GM23338 (cell line): ENCODE measurements at regions not wholly inside any gene's neighbourhood (a gene's known extent, or its start where the extent isn't known, plus 50 kb on each side); places are given as distances from the start of the nearest gene placed in this dataset.

ENCODE experiments used
- CREB1 ChIP-seq: fragments of 250-450 bp; sonication (Bioruptor Pico); IDR thresholded peaks from 2 replicates; pipeline ENCODE4 v1.5.0; 2020; ENCODE audit warnings: low read depth, mild to moderate bottlenecking, moderate library complexity
- ETS1 ChIP-seq: IDR thresholded peaks from 2 replicates; pipeline ENCODE4 v1.6.1; 2016; ENCODE audit warnings: antibody characterized with exemption
- EZH2 ChIP-seq: fragments of 200-600 bp; sonication (generic); IDR thresholded peaks from one replicate; pipeline ENCODE4 v1.8.0; 2017; ENCODE audit warnings: antibody characterized with exemption, mild to moderate bottlenecking, low read depth; ENCODE audit not compliant: unreplicated experiment
- EZH2phosphoT487 ChIP-seq: fragments of 200-600 bp; sonication (generic); IDR thresholded peaks from one replicate; pipeline ENCODE4 v1.8.1; 2018; ENCODE audit warnings: antibody characterized with exemption; ENCODE audit not compliant: unreplicated experiment
- POLR2AphosphoS5 ChIP-seq: IDR thresholded peaks from 2 replicates; pipeline ENCODE4 v1.6.1; 2016; ENCODE audit warnings: antibody characterized with exemption, low read depth
- REST ChIP-seq: IDR thresholded peaks from one replicate; pipeline ENCODE4 v1.6.1; 2018; ENCODE audit warnings: antibody characterized with exemption; ENCODE audit not compliant: unreplicated experiment
- ZNF114 ChIP-seq: fragments of 250-450 bp; sonication (Bioruptor Pico); IDR thresholded peaks from 2 replicates; pipeline ENCODE4 v1.5.0; 2020; ENCODE audit warnings: mild to moderate bottlenecking, moderate library complexity
- TF ChIP-seq, protein P1 (sequence below), 2 experiments: fragments of 200-600 bp in 1 of 2; sonication (generic) in 1 of 2; conservative IDR thresholded peaks; 2 replicates each; pipeline versions ENCODE4 v1.5.1 to v1.6.1; 2016 to 2017; ENCODE audit warnings: antibody characterized with exemption in 2 of 2, low read depth in 2 of 2, mild to moderate bottlenecking in 2 of 2, moderate library complexity in 1 of 2

- TF ChIP-seq, protein P1, sequence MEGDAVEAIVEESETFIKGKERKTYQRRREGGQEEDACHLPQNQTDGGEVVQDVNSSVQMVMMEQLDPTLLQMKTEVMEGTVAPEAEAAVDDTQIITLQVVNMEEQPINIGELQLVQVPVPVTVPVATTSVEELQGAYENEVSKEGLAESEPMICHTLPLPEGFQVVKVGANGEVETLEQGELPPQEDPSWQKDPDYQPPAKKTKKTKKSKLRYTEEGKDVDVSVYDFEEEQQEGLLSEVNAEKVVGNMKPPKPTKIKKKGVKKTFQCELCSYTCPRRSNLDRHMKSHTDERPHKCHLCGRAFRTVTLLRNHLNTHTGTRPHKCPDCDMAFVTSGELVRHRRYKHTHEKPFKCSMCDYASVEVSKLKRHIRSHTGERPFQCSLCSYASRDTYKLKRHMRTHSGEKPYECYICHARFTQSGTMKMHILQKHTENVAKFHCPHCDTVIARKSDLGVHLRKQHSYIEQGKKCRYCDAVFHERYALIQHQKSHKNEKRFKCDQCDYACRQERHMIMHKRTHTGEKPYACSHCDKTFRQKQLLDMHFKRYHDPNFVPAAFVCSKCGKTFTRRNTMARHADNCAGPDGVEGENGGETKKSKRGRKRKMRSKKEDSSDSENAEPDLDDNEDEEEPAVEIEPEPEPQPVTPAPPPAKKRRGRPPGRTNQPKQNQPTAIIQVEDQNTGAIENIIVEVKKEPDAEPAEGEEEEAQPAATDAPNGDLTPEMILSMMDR (conservative IDR thresholded peaks at IDR 0.05; ENCODE audit: low read depth in 2 of 2): no peak
- TF ChIP-seq REST (no peak), EZH2 (no peak), ZNF114 (CRISPR knock-in tag) (no peak), CREB1 (CRISPR knock-in tag) (no peak), EZH2phosphoT487 (no peak), POLR2AphosphoS5 (no peak), ETS1 (no peak)
Observed at GRCh38 chr10:8700689-8701088, 646.2 kb downstream of the GATA3 start.
